MM.1S (cell line): ENCODE measurements at regions not wholly inside any gene's neighbourhood (a gene's known extent, or its start where the extent isn't known, plus 50 kb on each side); places are given as distances from the start of the nearest gene placed in this dataset.

Experiments used
- DNase-seq: peaks from one replicate; pipeline ENCODE4 v3.0.0-alpha.2; 2015
- H2AFZ ChIP-seq: fragments of 300-600 bp; sonication (generic); 2 replicates; pipeline ENCODE4 v1.6.0; 2016; ENCODE audit warnings: antibody characterized with exemption, low read length
- H3F3A ChIP-seq: fragments of 300-600 bp; sonication (generic); 2 replicates; pipeline ENCODE4 v1.6.1; 2016; ENCODE audit warnings: mild to moderate bottlenecking, antibody characterized with exemption, low read length, moderate library complexity, mixed read lengths; ENCODE audit not compliant: insufficient read depth
- H3K27ac ChIP-seq: fragments of 300-600 bp; sonication (generic); 2 replicates; pipeline ENCODE4 v1.5.1; 2016; ENCODE audit warnings: mild to moderate bottlenecking, low read length
- H3K27me3 ChIP-seq: fragments of 300-600 bp; sonication (generic); replicated peaks from 2 replicates; pipeline ENCODE4 v1.6.0; 2016; ENCODE audit warnings: low read length; ENCODE audit not compliant: insufficient read depth
- H3K36me3 ChIP-seq: fragments of 300-600 bp; sonication (generic); replicated peaks from 2 replicates; pipeline ENCODE4 v1.6.1; 2016; ENCODE audit warnings: mild to moderate bottlenecking, low read length, mixed read lengths; ENCODE audit not compliant: insufficient read depth
- H3K4me1 ChIP-seq: fragments of 300-600 bp; sonication (generic); 2 replicates; pipeline ENCODE4 v1.6.1; 2016; ENCODE audit warnings: low read length, mixed read lengths
- H3K4me2 ChIP-seq: fragments of 300-600 bp; sonication (generic); 2 replicates; pipeline ENCODE4 v1.6.0; 2016; ENCODE audit warnings: low read depth, low read length
- H3K4me3 ChIP-seq: fragments of 300-600 bp; sonication (generic); 2 replicates; pipeline ENCODE4 v1.5.1; 2016; ENCODE audit warnings: low read length, mixed read lengths
- H3K79me2 ChIP-seq: fragments of 300-600 bp; sonication (generic); 2 replicates; pipeline ENCODE4 v1.6.1; 2016; ENCODE audit warnings: mixed run types, low read length, mixed read lengths
- H3K9ac ChIP-seq: fragments of 300-600 bp; sonication (generic); 2 replicates; pipeline ENCODE4 v1.6.1; 2016; ENCODE audit warnings: low read length, mixed read lengths
- H3K9me2 ChIP-seq: fragments of 300-600 bp; sonication (generic); replicated peaks from 2 replicates; pipeline ENCODE4 v1.6.1; 2016; ENCODE audit warnings: mild to moderate bottlenecking, low read length, mixed read lengths; ENCODE audit not compliant: insufficient read depth
- H3K9me3 ChIP-seq: fragments of 300-600 bp; sonication (generic); replicated peaks from 2 replicates; pipeline ENCODE4 v1.6.1; 2016; ENCODE audit warnings: mild to moderate bottlenecking, low read length, mixed read lengths; ENCODE audit not compliant: insufficient read depth
- H4K20me1 ChIP-seq: fragments of 300-600 bp; sonication (generic); 2 replicates; pipeline ENCODE4 v1.6.1; 2016; ENCODE audit warnings: mild to moderate bottlenecking, low read length, moderate library complexity, mixed read lengths; ENCODE audit not compliant: insufficient read depth
- EZH2 ChIP-seq: fragments of 300-600 bp; sonication (generic); optimal IDR thresholded peaks from 2 replicates; pipeline ENCODE3; 2017; ENCODE audit warnings: low read depth, mild to moderate bottlenecking, antibody characterized with exemption, low read length, mixed read lengths
- EZH2phosphoT487 ChIP-seq: fragments of 300-600 bp; sonication (generic); IDR thresholded peaks from 2 replicates; pipeline ENCODE4 v1.6.1; 2018; ENCODE audit warnings: antibody characterized with exemption, low read length
- TF ChIP-seq, protein P1 (sequence below): fragments of 300-600 bp; sonication (generic); IDR thresholded peaks from 2 replicates; pipeline ENCODE4 v1.5.1; 2016; ENCODE audit warnings: antibody characterized with exemption, low read length, mixed read lengths

DNA sequence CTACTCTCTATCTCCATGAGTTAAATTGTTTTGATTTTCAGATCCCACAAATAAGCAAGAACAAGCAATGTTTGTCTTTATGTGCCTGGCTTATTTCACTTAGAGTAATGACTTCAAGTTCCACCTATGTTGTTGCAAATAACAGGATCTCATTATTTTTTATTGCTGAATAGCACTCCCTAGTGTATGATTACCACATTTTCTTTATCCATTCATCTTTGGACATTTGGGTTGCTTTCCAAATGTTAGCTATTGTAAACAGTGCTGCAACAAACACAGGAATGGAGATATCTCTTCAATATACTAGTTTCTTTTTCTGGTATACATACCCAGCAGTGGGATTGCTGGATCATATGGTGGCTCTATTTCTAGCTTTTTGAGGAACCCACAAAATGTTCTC, 136.0 kb downstream of the SLITRK2 start:
- Histone ChIP-seq H3K9ac (no peak overlapping the region), H3K36me3 (no peaks in the 10 kb centered on the region), H3K9me2 (no peaks in the 10 kb centered on the region), H3K9me3 (no peaks in the 10 kb centered on the region), H3K79me2 (no peaks in the 10 kb centered on the region), H3K4me3 (no peak overlapping the region), H4K20me1 (no peaks in the 10 kb centered on the region), H3K4me1 (no peaks in the 10 kb centered on the region), H3K27me3 (no peaks in the 10 kb centered on the region), H3F3A (no peaks in the 10 kb centered on the region), H2AFZ (no peak overlapping the region), H3K4me2 (no peak overlapping the region), H3K27ac (no peak overlapping the region)
- DNase-seq = no peak
- TF ChIP-seq, protein P1, sequence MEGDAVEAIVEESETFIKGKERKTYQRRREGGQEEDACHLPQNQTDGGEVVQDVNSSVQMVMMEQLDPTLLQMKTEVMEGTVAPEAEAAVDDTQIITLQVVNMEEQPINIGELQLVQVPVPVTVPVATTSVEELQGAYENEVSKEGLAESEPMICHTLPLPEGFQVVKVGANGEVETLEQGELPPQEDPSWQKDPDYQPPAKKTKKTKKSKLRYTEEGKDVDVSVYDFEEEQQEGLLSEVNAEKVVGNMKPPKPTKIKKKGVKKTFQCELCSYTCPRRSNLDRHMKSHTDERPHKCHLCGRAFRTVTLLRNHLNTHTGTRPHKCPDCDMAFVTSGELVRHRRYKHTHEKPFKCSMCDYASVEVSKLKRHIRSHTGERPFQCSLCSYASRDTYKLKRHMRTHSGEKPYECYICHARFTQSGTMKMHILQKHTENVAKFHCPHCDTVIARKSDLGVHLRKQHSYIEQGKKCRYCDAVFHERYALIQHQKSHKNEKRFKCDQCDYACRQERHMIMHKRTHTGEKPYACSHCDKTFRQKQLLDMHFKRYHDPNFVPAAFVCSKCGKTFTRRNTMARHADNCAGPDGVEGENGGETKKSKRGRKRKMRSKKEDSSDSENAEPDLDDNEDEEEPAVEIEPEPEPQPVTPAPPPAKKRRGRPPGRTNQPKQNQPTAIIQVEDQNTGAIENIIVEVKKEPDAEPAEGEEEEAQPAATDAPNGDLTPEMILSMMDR = no peak
- TF ChIP-seq EZH2phosphoT487 (no peak), EZH2 (no peak)

DNA sequence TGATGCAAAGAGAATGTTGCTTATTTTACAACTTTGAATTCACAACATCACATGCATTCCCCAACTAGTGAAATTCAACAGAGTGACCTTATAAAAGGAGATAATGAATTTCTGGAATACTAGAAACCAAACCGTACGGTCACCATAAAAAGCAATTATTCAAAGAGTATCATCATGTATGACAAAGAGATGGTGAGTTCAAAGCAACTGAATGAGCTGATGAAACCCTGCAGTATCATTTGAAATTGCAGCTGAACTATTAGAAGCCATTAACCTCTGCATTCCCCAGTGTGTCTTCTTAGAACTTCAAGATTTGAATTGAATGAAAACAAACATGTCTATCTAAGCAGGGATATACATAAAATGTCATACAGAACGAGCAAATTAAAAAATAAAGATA, 172.4 kb downstream of the SLITRK2 start:
- H3K9me3 ChIP-seq = no peaks in the 10 kb centered on the region
- H3K9me2 ChIP-seq = no peaks in the 10 kb centered on the region
- TF ChIP-seq EZH2phosphoT487 = no peak
- TF ChIP-seq, protein P1 = no peak
- TF ChIP-seq EZH2 = no peak
- no peaks in the 10 kb centered on the region for H3F3A ChIP-seq
- H3K9ac ChIP-seq = no peak overlapping the region
- H3K4me3 ChIP-seq = no peak overlapping the region
- no peaks in the 10 kb centered on the region for H3K79me2 ChIP-seq
- no peaks in the 10 kb centered on the region for H4K20me1 ChIP-seq
- H3K4me2 ChIP-seq = no peak overlapping the region
- H3K27me3 ChIP-seq = no peaks in the 10 kb centered on the region
- DNase-seq = no peak
- H3K27ac ChIP-seq = no peak overlapping the region
- H3K4me1 ChIP-seq = no peaks in the 10 kb centered on the region
- H3K36me3 ChIP-seq = no peaks in the 10 kb centered on the region
- H2AFZ ChIP-seq = no peak overlapping the region

DNA sequence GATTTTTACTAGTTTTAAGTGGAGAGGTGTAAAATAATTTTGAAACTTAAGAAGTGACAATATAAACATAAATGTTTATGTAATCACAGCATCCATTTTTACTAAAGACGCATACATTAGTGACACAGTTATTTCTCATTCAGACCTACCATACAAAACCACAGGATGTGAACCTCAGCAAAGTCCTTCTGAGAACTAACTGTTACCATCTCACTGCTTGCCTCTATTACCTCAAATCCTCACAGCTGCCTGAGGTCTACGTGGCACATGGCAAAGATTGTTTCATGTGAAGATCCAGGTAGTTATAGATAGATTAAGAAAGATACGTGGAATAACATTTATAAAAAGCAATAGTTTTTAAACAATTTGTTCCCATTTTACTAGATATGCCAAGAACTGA, 189.0 kb downstream of the SLITRK2 start:
- H3K27me3 ChIP-seq = no peaks in the 10 kb centered on the region

More for the DNA sequence above, 189.0 kb downstream of the SLITRK2 start:
- Histone ChIP-seq H3K9me3 (no peaks in the 10 kb centered on the region), H3K4me3 (no peak overlapping the region), H3K4me2 (no peak overlapping the region), H3K9me2 (no peaks in the 10 kb centered on the region), H3K79me2 (no peaks in the 10 kb centered on the region), H3K27ac (no peak overlapping the region), H4K20me1 (no peaks in the 10 kb centered on the region), H3F3A (no peaks in the 10 kb centered on the region), H3K9ac (no peak overlapping the region), H2AFZ (no peak overlapping the region), H3K36me3 (no peaks in the 10 kb centered on the region), H3K4me1 (no peaks in the 10 kb centered on the region)
- TF ChIP-seq EZH2 (no peak), EZH2phosphoT487 (no peak)
- TF ChIP-seq, protein P1 = no peak
- no peak for DNase-seq
